ENCODE measurements at regions not wholly inside any gene's neighbourhood (a gene's known extent, or its start where the extent isn't known, plus 50 kb on each side); places are given as distances from the start of the nearest gene placed in this dataset.

DNA sequence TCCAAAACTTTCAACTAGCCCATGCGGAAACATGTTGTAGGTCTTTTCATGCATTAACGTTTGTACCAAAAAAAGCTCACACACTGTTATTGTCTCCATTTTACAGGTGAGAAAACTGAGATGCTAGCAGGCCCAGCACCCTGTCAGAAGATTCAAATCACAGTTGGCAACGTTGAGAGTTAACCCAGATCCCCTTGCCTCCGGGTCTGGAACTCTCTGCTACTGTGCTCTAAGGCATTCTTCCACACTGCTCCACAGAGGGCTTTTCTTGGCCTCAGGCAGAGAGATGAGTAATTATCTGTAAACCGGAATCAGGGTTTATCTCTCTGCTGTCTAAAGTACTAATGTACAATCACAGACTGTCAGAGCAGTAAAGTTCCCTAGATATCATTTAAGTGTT, 186.0 kb upstream of the LPP start:
- TF ChIP-seq, protein P1, sequence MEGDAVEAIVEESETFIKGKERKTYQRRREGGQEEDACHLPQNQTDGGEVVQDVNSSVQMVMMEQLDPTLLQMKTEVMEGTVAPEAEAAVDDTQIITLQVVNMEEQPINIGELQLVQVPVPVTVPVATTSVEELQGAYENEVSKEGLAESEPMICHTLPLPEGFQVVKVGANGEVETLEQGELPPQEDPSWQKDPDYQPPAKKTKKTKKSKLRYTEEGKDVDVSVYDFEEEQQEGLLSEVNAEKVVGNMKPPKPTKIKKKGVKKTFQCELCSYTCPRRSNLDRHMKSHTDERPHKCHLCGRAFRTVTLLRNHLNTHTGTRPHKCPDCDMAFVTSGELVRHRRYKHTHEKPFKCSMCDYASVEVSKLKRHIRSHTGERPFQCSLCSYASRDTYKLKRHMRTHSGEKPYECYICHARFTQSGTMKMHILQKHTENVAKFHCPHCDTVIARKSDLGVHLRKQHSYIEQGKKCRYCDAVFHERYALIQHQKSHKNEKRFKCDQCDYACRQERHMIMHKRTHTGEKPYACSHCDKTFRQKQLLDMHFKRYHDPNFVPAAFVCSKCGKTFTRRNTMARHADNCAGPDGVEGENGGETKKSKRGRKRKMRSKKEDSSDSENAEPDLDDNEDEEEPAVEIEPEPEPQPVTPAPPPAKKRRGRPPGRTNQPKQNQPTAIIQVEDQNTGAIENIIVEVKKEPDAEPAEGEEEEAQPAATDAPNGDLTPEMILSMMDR (IDR thresholded peaks at IDR 0.05) = no peak
- no peak for TF ChIP-seq POLR2A (IDR thresholded peaks at IDR 0.05)

All from Peyer's patch (tissue), 4 donors.